HUES64 (cell line): ENCODE measurements at regions not wholly inside any gene's neighbourhood (a gene's known extent, or its start where the extent isn't known, plus 50 kb on each side); places are given as distances from the start of the nearest gene placed in this dataset.

Source experiments
- H3K27ac ChIP-seq: 2 replicates; pipeline ENCODE4 v1.7.0; 2013; ENCODE audit warnings: low read depth, low read length, inconsistent platforms
- H3K27me3 ChIP-seq: 2 replicates; pipeline ENCODE4 v1.6.1; 2013; ENCODE audit warnings: mild to moderate bottlenecking, low read length; ENCODE audit not compliant: insufficient read depth
- H3K36me3 ChIP-seq: 2 replicates; pipeline ENCODE4 v1.6.1; 2013; ENCODE audit warnings: mild to moderate bottlenecking, low read length; ENCODE audit not compliant: insufficient read depth
- H3K4me1 ChIP-seq: 2 replicates; pipeline ENCODE4 v1.6.1; 2013; ENCODE audit warnings: mild to moderate bottlenecking, low read length, moderate library complexity; ENCODE audit not compliant: insufficient read depth
- H3K4me3 ChIP-seq: 2 replicates; pipeline ENCODE4 v1.5.1; 2013; ENCODE audit warnings: mild to moderate bottlenecking, low read length, moderate library complexity
- H3K9ac ChIP-seq: 2 replicates; pipeline ENCODE4 v1.6.1; 2013; ENCODE audit warnings: mild to moderate bottlenecking, low read depth, low read length
- H3K9me3 ChIP-seq: 2 replicates; pipeline ENCODE4 v1.6.1; 2013; ENCODE audit warnings: low read depth, low read length; ENCODE audit not compliant: insufficient read depth
- WGBS: fragments of 150-250, 120-280 bp; methylation state at CpG from one replicate; pipeline ENCODE4 v1.1.7; 2013; ENCODE audit warnings: missing lambda C conversion rate; 5-methylcytosine and 5-hydroxymethylcytosine counted together

GRCh38 chr7:54831046-54831643 is 72.1 kb upstream of the SEC61G start:
- no peaks in the 10 kb centered on the region for H3K4me1 ChIP-seq
- no peak overlapping the region for H3K27ac ChIP-seq
- peaks cover 10% of the 10 kb centered on the region; the same call in 1 of the 2 replicates for H3K9me3 ChIP-seq
- H3K9ac ChIP-seq = no peak overlapping the region
- H3K4me3 ChIP-seq = no peak overlapping the region
- no peaks in the 10 kb centered on the region for H3K36me3 ChIP-seq
- H3K27me3 ChIP-seq = no peaks in the 10 kb centered on the region
- 87% methylated on average over 3 of the region's 4 CpGs for WGBS

DNA sequence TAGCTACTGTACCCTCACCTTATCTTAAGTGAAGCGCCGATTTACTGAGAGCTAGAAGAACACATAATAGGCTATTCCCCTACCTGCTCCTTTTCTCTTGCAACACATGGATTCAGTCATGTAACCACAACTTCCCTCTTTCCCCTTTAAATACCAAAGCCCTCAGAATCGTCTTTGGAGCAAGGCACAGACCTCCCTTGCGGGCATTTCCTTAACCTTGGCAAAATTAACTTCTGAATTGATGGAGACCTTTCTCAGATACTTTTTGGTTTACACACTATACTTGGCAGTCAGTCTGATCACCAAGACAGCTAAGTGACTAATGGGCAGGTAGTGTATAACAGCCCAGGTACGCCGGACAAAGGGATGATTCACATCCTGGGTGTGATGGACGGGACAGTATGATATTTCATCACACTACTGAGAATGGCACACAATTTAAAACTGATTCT is 72.7 kb upstream of the SEC61G start:
- Histone ChIP-seq H3K9me3 (peaks cover 10% of the 10 kb centered on the region; the same call in 1 of the 2 replicates), H3K9ac (no peak overlapping the region), H3K27ac (no peak overlapping the region), H3K4me3 (no peak overlapping the region), H3K36me3 (no peaks in the 10 kb centered on the region), H3K4me1 (no peaks in the 10 kb centered on the region), H3K27me3 (no peaks in the 10 kb centered on the region)
- WGBS = 95% methylated on average over 7 of the region's 7 CpGs

- H3K9me3 ChIP-seq = peaks cover 10% of the 10 kb centered on the region; the same call in 1 of the 2 replicates
- WGBS = 95% methylated on average over 39 of the region's 39 CpGs
- no peaks in the 10 kb centered on the region for H3K27me3 ChIP-seq
- no peaks in the 10 kb centered on the region for H3K4me1 ChIP-seq
- no peak overlapping the region for H3K4me3 ChIP-seq
- no peaks in the 10 kb centered on the region for H3K36me3 ChIP-seq
- H3K9ac ChIP-seq = no peak overlapping the region
- no peak overlapping the region for H3K27ac ChIP-seq
These were observed 74.0 kb upstream of the SEC61G start for GRCh38 chr7:54833001-54833467.

- Histone ChIP-seq H3K4me1 (peaks cover 4% of the 10 kb centered on the region; the same call in 1 of the 2 replicates), H3K9ac (no peak overlapping the region), H3K36me3 (no peaks in the 10 kb centered on the region), H3K4me3 (no peak overlapping the region), H3K27me3 (no peaks in the 10 kb centered on the region), H3K27ac (no peak overlapping the region), H3K9me3 (no peaks in the 10 kb centered on the region)
- 96% methylated on average over 7 of the region's 7 CpGs for WGBS
These were observed 78.2 kb upstream of the SEC61G start for GRCh38 chr7:54837168-54837567.

DNA sequence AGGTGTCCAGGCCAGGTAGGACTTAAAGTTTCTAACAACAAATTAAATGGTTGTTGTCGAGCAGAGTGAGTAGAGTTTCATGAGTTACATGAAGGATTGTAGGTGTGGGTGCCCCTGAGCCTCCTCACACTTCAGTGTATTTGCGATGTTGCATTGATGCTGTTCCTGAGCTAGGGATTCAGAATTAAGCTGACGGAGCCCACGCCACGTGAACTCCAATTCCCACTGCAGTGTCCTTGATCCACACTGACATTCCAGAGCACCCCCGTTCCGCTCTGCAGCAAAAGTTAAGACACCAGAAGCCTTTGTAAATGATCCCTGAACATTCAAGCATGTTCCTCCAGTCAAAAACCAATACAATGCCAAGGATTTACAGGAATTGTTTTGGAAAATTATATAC is 78.8 kb upstream of the SEC61G start:
- 93% methylated on average over 7 of the region's 7 CpGs for WGBS
- Histone ChIP-seq H3K9me3 (no peaks in the 10 kb centered on the region), H3K4me3 (no peak overlapping the region), H3K9ac (no peak overlapping the region), H3K36me3 (no peaks in the 10 kb centered on the region), H3K27me3 (no peaks in the 10 kb centered on the region), H3K4me1 (peaks cover 9% of the 10 kb centered on the region; the same call in 1 of the 2 replicates), H3K27ac (no peak overlapping the region)

DNA sequence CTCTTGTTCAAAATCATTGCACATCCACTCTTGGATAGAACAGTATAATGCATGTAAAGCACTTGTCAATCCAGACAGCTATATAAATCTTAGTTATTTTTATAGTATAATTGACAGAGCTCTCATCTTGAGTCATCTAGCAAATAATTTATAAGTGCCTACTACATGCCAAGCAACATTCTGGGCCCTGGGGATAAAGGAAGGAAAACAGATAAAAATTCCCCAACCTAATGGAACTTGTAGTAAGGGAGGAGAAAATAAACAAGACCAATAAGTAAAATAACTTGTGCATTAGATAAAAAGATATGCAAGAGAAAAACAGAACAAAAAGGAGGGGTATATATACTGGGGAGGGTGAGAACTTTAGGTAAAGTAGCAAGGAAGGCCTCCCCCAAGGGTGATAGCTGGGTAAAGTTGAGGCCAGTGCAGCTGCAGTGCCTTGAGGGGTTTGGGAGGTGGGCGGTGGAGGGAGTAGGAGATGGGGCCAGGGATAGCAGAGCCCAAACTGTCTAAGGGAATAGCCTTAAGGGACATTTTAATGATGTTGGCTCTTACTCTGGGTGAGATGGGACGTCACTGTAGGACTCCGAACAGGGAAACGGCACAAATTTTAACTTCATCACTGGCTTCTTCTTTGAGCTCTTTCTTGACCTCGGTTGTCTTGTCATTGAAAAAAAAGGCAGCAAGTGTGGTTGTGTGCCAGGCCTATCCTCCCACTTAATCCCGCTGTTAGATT is 79.3 kb upstream of the SEC61G start:
- WGBS = 95% methylated on average over 6 of the region's 6 CpGs
- Histone ChIP-seq H3K9me3 (no peaks in the 10 kb centered on the region), H3K4me3 (no peak overlapping the region), H3K36me3 (no peaks in the 10 kb centered on the region), H3K27ac (no peak overlapping the region), H3K27me3 (no peaks in the 10 kb centered on the region), H3K9ac (no peak overlapping the region), H3K4me1 (peaks cover 9% of the 10 kb centered on the region; the same call in 1 of the 2 replicates)

GRCh38 chr7:54839575-54840213 is 80.7 kb upstream of the SEC61G start:
- Histone ChIP-seq H3K36me3 (no peaks in the 10 kb centered on the region), H3K27me3 (no peaks in the 10 kb centered on the region), H3K9me3 (no peaks in the 10 kb centered on the region), H3K9ac (no peak overlapping the region), H3K4me1 (peaks cover 9% of the 10 kb centered on the region; the same call in 1 of the 2 replicates), H3K27ac (no peak overlapping the region), H3K4me3 (no peak overlapping the region)
- 67% methylated on average over 9 of the region's 9 CpGs for WGBS

DNA sequence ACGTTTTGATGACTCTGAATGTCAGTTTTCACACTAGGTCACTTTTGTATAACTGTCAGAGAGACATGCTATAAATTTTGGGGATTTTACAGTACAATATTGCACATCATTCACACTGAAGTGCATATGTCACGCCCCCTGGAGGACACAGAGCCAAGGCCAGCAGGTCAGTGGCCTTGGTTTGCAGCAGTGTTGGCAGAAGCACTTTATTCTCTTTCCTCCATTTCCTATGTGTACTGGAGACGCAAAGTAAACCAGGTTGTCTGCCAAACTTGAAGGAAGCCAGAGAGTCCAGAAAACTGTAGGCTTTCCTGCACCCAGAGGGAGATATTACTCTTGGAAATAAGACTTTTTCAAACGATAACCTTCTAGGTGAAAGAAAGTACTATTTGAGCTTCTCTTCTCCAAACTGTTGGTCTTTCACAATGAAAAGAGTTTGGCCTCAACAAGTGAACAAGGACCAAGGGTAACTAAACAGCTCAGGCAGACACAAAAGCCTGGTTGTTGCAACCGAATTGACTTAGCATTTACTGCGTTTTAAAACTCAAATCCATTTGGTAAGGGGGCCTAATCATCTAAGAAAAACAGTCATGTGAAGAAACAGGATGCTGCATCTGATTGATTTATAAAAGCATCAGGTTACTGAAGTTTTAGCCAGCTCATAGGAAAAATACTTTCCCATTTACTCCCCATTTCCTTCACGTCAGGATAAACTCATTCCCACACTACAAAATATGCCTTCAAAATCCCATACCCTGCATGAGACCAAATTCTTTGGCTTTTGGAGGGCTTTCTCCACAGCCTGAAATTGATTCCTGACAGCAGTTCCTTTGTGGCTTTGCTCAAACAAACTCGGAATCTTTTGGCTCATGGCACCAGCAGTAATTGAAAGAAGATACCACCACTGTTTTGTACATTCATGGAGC is 83.0 kb upstream of the SEC61G start:
- H3K9me3 ChIP-seq = no peaks in the 10 kb centered on the region
- no peaks in the 10 kb centered on the region for H3K36me3 ChIP-seq
- H3K27ac ChIP-seq = no peak overlapping the region
- no peak overlapping the region for H3K9ac ChIP-seq
- 76% methylated on average over 7 of the region's 8 CpGs for WGBS
- H3K27me3 ChIP-seq = no peaks in the 10 kb centered on the region
- H3K4me1 ChIP-seq = peaks cover 9% of the 10 kb centered on the region; the same call in 1 of the 2 replicates
- H3K4me3 ChIP-seq = no peak overlapping the region

- Histone ChIP-seq H3K4me3 (no peak overlapping the region), H3K9me3 (no peaks in the 10 kb centered on the region), H3K4me1 (peaks cover 9% of the 10 kb centered on the region; the same call in 1 of the 2 replicates), H3K27me3 (no peaks in the 10 kb centered on the region), H3K9ac (no peak overlapping the region), H3K36me3 (no peaks in the 10 kb centered on the region), H3K27ac (no peak overlapping the region)
- WGBS = 69% methylated on average over 1 of the region's 3 CpGs
These were observed 84.9 kb upstream of the SEC61G start for GRCh38 chr7:54843841-54844355.

DNA sequence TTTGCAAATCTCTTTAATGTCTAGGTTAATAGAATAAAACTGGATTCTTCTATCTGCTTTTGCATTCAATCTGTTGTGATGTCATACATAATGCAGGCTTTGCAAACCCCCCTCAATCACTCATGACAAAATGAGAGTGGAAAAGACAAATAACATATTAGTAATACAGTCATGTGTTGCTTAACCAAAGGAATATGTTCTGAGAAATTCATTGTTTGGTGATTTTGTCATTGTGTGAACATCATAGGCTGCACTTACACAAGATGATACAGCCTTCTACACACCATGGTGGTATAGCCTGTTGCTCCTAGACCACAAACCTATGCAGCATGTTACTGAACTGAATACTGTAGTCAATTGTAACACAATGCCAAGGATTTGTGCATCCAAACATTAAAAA is 87.3 kb upstream of the SEC61G start:
- no peaks in the 10 kb centered on the region for H3K9me3 ChIP-seq
- H3K9ac ChIP-seq = no peak overlapping the region
- peaks cover 9% of the 10 kb centered on the region; the same call in 1 of the 2 replicates for H3K4me1 ChIP-seq
- H3K27me3 ChIP-seq = no peaks in the 10 kb centered on the region
- H3K4me3 ChIP-seq = no peak overlapping the region
- H3K27ac ChIP-seq = no peak overlapping the region
- no peaks in the 10 kb centered on the region for H3K36me3 ChIP-seq
